ENCODE measurements at regions not wholly inside any gene's neighbourhood (a gene's known extent, or its start where the extent isn't known, plus 50 kb on each side); places are given as distances from the start of the nearest gene placed in this dataset.

GRCh38 chr2:8122520-8122919 is 559.3 kb upstream of the ID2 start:
- Histone ChIP-seq H3K4me1 (ENCODE audit: control insufficient read depth in 1 of 2, insufficient read depth in 2 of 2, low read length in 2 of 2) (peaks cover 0 to 6% of the 10 kb centered on the region in 2 experiments; a peak in 1 of 4 replicates), H2AFZ (ENCODE audit: low read depth, low read length, poor library complexity, severe bottlenecking) (no peak overlapping the region), H3K9me3 (ENCODE audit: control insufficient read depth in 1 of 2, insufficient read depth in 1 of 2, low read depth in 1 of 2, low read length in 2 of 2) (no peaks in the 10 kb centered on the region), H3K79me2 (ENCODE audit: insufficient read depth, low read length) (no peaks in the 10 kb centered on the region), H3K27me3 (ENCODE audit: insufficient read depth, low read length) (no peaks in the 10 kb centered on the region), H4K20me1 (ENCODE audit: insufficient read depth) (no peaks in the 10 kb centered on the region), H3K4me3 (replicated peaks in 1 of 2; ENCODE audit: low read depth in 1 of 2, low read length in 2 of 2) (no peak overlapping the region), H3K9me2 (ENCODE audit: insufficient read depth) (no peaks in the 10 kb centered on the region), H3K9ac (ENCODE audit: low read length) (no peak overlapping the region), H3K27ac (ENCODE audit: low read depth, low read length) (no peak overlapping the region), H3K36me3 (ENCODE audit: control insufficient read depth in 1 of 2, insufficient read depth in 2 of 2, low read length in 2 of 2) (no peaks in the 10 kb centered on the region), H3K4me2 (ENCODE audit: low read length) (no peak overlapping the region)
- ATAC-seq (no peak), DNase-seq (ENCODE audit: low read depth, low spot score) (no peak)
- POLR2A ChIA-PET = no interaction called here
- CTCF ChIA-PET = no interaction called here
- no peak for TF ChIP-seq JUND (IDR thresholded peaks at IDR 0.05)
- BruUV-seq (replicated peaks) = no TSS peak
- RAD21 ChIA-PET (ENCODE audit: low non-redundant PET in 1 of 2, low total read pairs in 2 of 2, uncharacterized antibody in 2 of 2, unreplicated experiment in 2 of 2) = no interaction called here
- intact Hi-C loops (cut with micrococcal nuclease) = no loop called here

- H3K9me3 ChIP-seq (ENCODE audit: control insufficient read depth in 1 of 2, insufficient read depth in 1 of 2, low read depth in 1 of 2, low read length in 2 of 2) = no peaks in the 10 kb centered on the region
- intact Hi-C loops (cut with micrococcal nuclease) = no loop called here
- no peak overlapping the region for H3K4me2 ChIP-seq (ENCODE audit: low read length)
- no peak for DNase-seq (ENCODE audit: low read depth, low spot score)
- H3K9me2 ChIP-seq (ENCODE audit: insufficient read depth) = no peaks in the 10 kb centered on the region
- ATAC-seq = no peak
- no peak for TF ChIP-seq ZNF274 (IDR thresholded peaks at IDR 0.05; ENCODE audit: low read depth, low read length)
- no peak for TF ChIP-seq EZH2phosphoT487 (IDR thresholded peaks at IDR 0.05; ENCODE audit: borderline replicate concordance)
- no peak for TF ChIP-seq ELF1 (IDR thresholded peaks at IDR 0.05; ENCODE audit: borderline replicate concordance, low read depth)
- RAD21 ChIA-PET (ENCODE audit: low non-redundant PET in 1 of 2, low total read pairs in 2 of 2, uncharacterized antibody in 2 of 2, unreplicated experiment in 2 of 2) = no interaction called here
- BruUV-seq (replicated peaks) = no TSS peak
- CTCF ChIA-PET = no interaction called here
- POLR2A ChIA-PET = no interaction called here
- no peak overlapping the region for H3K4me3 ChIP-seq (replicated peaks in 1 of 2; ENCODE audit: low read depth in 1 of 2, low read length in 2 of 2)
- H2AFZ ChIP-seq (ENCODE audit: low read depth, low read length, poor library complexity, severe bottlenecking) = no peak overlapping the region
- H3K79me2 ChIP-seq (ENCODE audit: insufficient read depth, low read length) = no peaks in the 10 kb centered on the region
- H3K27me3 ChIP-seq (ENCODE audit: insufficient read depth, low read length) = no peaks in the 10 kb centered on the region
- H3K27ac ChIP-seq (ENCODE audit: low read depth, low read length) = no peak overlapping the region
- H3K36me3 ChIP-seq (ENCODE audit: control insufficient read depth in 1 of 2, insufficient read depth in 2 of 2, low read length in 2 of 2) = no peaks in the 10 kb centered on the region
- peaks cover 0 to 6% of the 10 kb centered on the region in 2 experiments; a peak in 1 of 4 replicates for H3K4me1 ChIP-seq (ENCODE audit: control insufficient read depth in 1 of 2, insufficient read depth in 2 of 2, low read length in 2 of 2)
- H3K9ac ChIP-seq (ENCODE audit: low read length) = no peak overlapping the region
- H4K20me1 ChIP-seq (ENCODE audit: insufficient read depth) = no peaks in the 10 kb centered on the region
Observed at GRCh38 chr2:8123464-8123863, 558.4 kb upstream of the ID2 start.
